Heart right ventricle (tissue), 16 donors: ENCODE measurements at regions not wholly inside any gene's neighbourhood (a gene's known extent, or its start where the extent isn't known, plus 50 kb on each side); places are given as distances from the start of the nearest gene placed in this dataset.

ENCODE experiments used
- ATAC-seq, 8 donors: fragments of 200-7000 bp; cut with Tn5 transposase; one replicate each; pipeline ENCODE4 v1.9.1; 2020; ENCODE audit warnings: mild to moderate bottlenecking in 8 of 8, moderate library complexity in 8 of 8, moderate number of reproducible peaks in 1 of 8
- DNase-seq, 2 donors: peaks; one replicate each; pipeline ENCODE4 v3.0.0-alpha.2; 2020
- H3K27ac ChIP-seq, 10 donors: fragments of 200-600 bp; sonication (generic) in 2 of 10; one replicate each; pipeline versions ENCODE4 v1.5.0 to v1.8.0; 2020 to 2022; ENCODE audit warnings: mild to moderate bottlenecking in 3 of 10
- H3K27me3 ChIP-seq, 7 donors: fragments of 200-600 bp; one replicate each; pipeline ENCODE4 v1.8.0; 2021 to 2022; ENCODE audit warnings: mild to moderate bottlenecking in 2 of 7
- H3K36me3 ChIP-seq, 9 donors: fragments of 200-600 bp; sonication (generic) in 1 of 9; one replicate each; pipeline versions ENCODE4 v1.5.0 to v1.8.0; 2020 to 2022; ENCODE audit warnings: mild to moderate bottlenecking in 2 of 9
- H3K4me1 ChIP-seq, 9 donors: fragments of 200-600 bp; sonication (generic) in 1 of 9; one replicate each; pipeline versions ENCODE4 v1.5.0 to v1.8.0; 2020 to 2022; ENCODE audit warnings: mild to moderate bottlenecking in 4 of 9
- H3K4me3 ChIP-seq, 10 donors: fragments of 200-600 bp; sonication (generic) in 2 of 10; one replicate each; pipeline versions ENCODE4 v1.5.0 to v1.8.0; 2020 to 2022; ENCODE audit warnings: mild to moderate bottlenecking in 7 of 10, moderate library complexity in 2 of 10
- H3K9me3 ChIP-seq, 11 donors: fragments of 200-600 bp in 10 of 11; sonication (generic) in 2 of 11; one replicate each; pipeline versions ENCODE4 v1.5.0 to v1.8.0; 2013 to 2022; ENCODE audit warnings: mild to moderate bottlenecking in 2 of 11, control low read depth in 1 of 11, moderate library complexity in 1 of 11
- CTCF ChIP-seq, 9 donors: fragments of 200-600 bp; sonication (generic) in 2 of 9; IDR thresholded peaks; one replicate each; pipeline versions ENCODE4 v1.5.0 to v1.8.0; 2021 to 2022; ENCODE audit warnings: antibody characterized with exemption in 9 of 9, mild to moderate bottlenecking in 5 of 9, moderate library complexity in 1 of 9
- WGBS, 2 donors: extraction: QIAGEN DNeasy Blood & Tissue Kit; methylation state at CpG; one replicate each; pipeline ENCODE4 v1.1.7; 2013; ENCODE audit warnings: inconsistent platforms in 1 of 2; 5-methylcytosine and 5-hydroxymethylcytosine counted together
- intact Hi-C, 10 donors: fragments of 100-400 bp; cut with DNase I; formaldehyde crosslinking; loops; one replicate each; pipeline versions ENCODE4 v1.11.1 to v1.14.2; 2022
- donor health status: Arrhythmogenic right ventricular cardiomyopathy.
- donor health status: ischemic (EF 13 %, LVEDD 7.1; RV severe dilation, severe dysfunction).
- donor health status: healthy with polysubstance abuse.
- donor health status: DM: no; HTN: yes; CAD: no.
- donor health status: DM: no; HTN: no; CAD: no.
- donor health status: ischemic (EF 25% LVEDD 6.9; RV normal size, moderate dysfunction).
- donor health status: ischemic (EF 25% LVEDD 5.7; RV mildly dilated, moderate dysfunction).
- donor health status: healthy.
- donor health status: DM: yes; HTN: yes; CAD: no.
- donor health status: Ischemic cardiomyopathy.
- donor health status: ischemic (EF 35%, LVEDD 5.7; RV mildly dilated, moderate dysfunction).
- donor health status: nonischemic (EF 11% LVEDD 7.7; RV severe dilation, severe dysfunction).
- donor health status: DM: yes; HTN: yes; CAD: no.
- donor health status: PGD.
- donor health status: ischemic (EF 29% LVEDD 5.4; RV normal size, mild dysfunction).
- donor health status: nonischemic (EF 23%, LVEDD 6.1; RV moderate dilation, normal function).

DNA sequence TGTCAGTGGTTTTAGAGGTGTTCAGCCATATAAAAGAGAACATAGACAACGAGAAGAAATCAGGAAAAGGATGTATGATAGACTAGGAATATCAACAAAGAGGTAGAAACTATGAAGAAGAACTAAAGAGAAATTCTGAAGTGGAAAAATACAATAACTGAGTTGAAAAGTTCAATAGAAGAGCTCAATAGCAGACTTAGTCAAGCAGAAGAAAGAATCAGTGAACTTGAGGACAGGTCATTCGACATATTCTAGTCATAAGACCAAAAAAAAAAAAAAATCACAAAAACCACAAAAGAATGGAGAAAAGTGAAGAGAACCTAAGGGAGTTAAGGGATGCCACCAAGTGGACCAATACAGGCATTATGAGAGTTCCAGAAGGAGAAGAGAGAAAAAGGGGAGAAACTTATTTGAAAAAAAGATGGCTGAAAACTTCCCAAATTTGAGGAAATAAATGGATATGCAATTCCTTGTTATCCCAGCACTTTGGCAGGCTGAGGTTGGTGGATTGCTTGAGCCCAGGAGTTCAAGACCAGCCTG lies 321.2 kb downstream of the ABCC12 start:
- Histone ChIP-seq H3K4me3 (no peak overlapping the region), H3K27me3 (no peaks in the 10 kb centered on the region), H3K4me1 (no peaks in the 10 kb centered on the region), H3K9me3 (peaks cover 0 to 58% (median 33%) of the 10 kb centered on the region in 11 donors), H3K27ac (no peak overlapping the region), H3K36me3 (no peaks in the 10 kb centered on the region)
- no peak for TF ChIP-seq CTCF (IDR thresholded peaks at IDR 0.05)
- 63 to 65% methylated on average over 2 of the region's 2 CpGs for WGBS, 2 donors
- DNase-seq (no peak), ATAC-seq (no peak)
- intact Hi-C loops, result no loop called here

DNA sequence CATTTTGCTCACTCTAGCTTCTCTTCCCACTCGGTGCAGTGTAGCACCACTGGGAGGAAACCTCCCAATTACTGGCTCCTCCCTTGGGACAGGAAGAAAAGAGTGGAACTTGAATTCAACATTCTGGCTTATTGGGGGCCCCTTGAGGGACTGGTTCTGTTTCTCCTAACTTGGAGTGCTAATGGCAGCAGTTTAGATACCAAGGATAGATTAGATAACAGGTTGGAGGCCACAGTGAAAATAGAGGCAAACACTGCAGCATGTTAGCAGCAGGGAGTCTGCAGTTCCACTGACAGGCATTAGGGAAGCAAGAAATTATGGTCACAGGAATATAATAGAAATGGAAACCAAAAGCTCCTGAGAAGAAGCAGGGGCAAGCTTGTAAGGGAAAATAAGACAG lies 322.0 kb downstream of the ABCC12 start:
- DNase-seq (no peak), ATAC-seq (no peak)
- H3K27ac ChIP-seq, result no peak overlapping the region
- no peak for TF ChIP-seq CTCF (IDR thresholded peaks at IDR 0.05)
- intact Hi-C loops, result no loop called here
- H3K4me3 ChIP-seq, result no peak overlapping the region
- 42 to 45% methylated on average over 1 of the region's 1 CpG for WGBS, 2 donors
- H3K4me1 ChIP-seq, result no peaks in the 10 kb centered on the region
- no peaks in the 10 kb centered on the region for H3K36me3 ChIP-seq
- no peaks in the 10 kb centered on the region for H3K27me3 ChIP-seq
- peaks cover 0 to 58% (median 33%) of the 10 kb centered on the region in 11 donors for H3K9me3 ChIP-seq

GRCh38 chr16:47829850-47830600 lies 325.8 kb downstream of the ABCC12 start:
- H3K4me3 ChIP-seq, result no peak overlapping the region
- DNase-seq (no peak), ATAC-seq (no peak)
- H3K36me3 ChIP-seq, result no peaks in the 10 kb centered on the region
- intact Hi-C loops, result no loop called here
- H3K27ac ChIP-seq, result no peak overlapping the region
- no peak for TF ChIP-seq CTCF (IDR thresholded peaks at IDR 0.05)
- H3K4me1 ChIP-seq, result no peaks in the 10 kb centered on the region
- 74 to 83% methylated on average over 2 of the region's 2 CpGs for WGBS, 2 donors
- H3K27me3 ChIP-seq, result no peaks in the 10 kb centered on the region
- H3K9me3 ChIP-seq, result peaks cover 0 to 42% (median 16%) of the 10 kb centered on the region in 11 donors

DNA sequence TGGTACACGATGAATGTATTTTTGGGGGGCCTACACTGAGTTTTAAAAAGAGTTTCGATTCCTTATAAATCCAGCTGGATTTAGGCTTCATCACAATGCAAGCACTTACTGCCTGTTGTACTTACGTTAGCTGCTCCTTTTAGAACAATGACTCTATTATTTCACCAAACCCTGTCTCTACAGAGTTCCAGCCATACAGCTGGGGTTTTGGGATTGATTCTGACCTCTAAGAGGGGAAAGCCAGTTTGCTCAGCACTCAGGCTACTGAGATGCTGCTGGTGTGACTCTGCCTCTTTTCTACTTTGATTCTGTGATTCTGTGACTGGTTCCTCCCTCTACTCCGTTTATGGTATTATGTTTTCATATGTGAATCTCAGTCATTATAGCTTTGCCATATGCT lies 329.7 kb downstream of the ABCC12 start:
- Histone ChIP-seq H3K4me3 (no peak overlapping the region), H3K27ac (no peak overlapping the region), H3K4me1 (no peaks in the 10 kb centered on the region), H3K27me3 (no peaks in the 10 kb centered on the region), H3K9me3 (peaks cover 0 to 19% (median 5%) of the 10 kb centered on the region in 11 donors), H3K36me3 (no peaks in the 10 kb centered on the region)
- DNase-seq (no peak), ATAC-seq (no peak)
- WGBS, 2 donors, result 66 to 71% methylated on average over 4 of the region's 4 CpGs
- TF ChIP-seq CTCF (IDR thresholded peaks at IDR 0.05), result no peak
- intact Hi-C loops, result no loop called here
